Spleen (tissue), 11 donors: ENCODE measurements at regions not wholly inside any gene's neighbourhood (a gene's known extent, or its start where the extent isn't known, plus 50 kb on each side); places are given as distances from the start of the nearest gene placed in this dataset.

Experiments
- DNase-seq: peaks from one replicate; pipeline ENCODE4 v3.0.0-alpha.2; 2020
- H3K27ac ChIP-seq, 8 donors: fragments of 200-600 bp; sonication (generic) in 7 of 8; 1 replicate in 4 of 8; 2 replicates in 4 of 8; pipeline versions ENCODE4 v1.5.0 to v1.8.0; 2016 to 2021; ENCODE audit warnings: inconsistent platforms in 4 of 8, mild to moderate bottlenecking in 4 of 8, moderate library complexity in 1 of 8
- H3K27me3 ChIP-seq, 7 donors: fragments of 200-600 bp; sonication (generic) in 6 of 7; replicated peaks in 1 of 7; 1 replicate in 4 of 7; 2 replicates in 3 of 7; pipeline versions ENCODE4 v1.5.0 to v1.8.0; 2016 to 2021; ENCODE audit warnings: inconsistent platforms in 3 of 7, mild to moderate bottlenecking in 1 of 7
- H3K36me3 ChIP-seq, 6 donors: fragments of 200-600 bp; sonication (generic) in 5 of 6; 1 replicate in 4 of 6; 2 replicates in 2 of 6; pipeline versions ENCODE4 v1.5.0 to v1.8.0; 2016 to 2021; ENCODE audit warnings: inconsistent platforms in 2 of 6
- H3K4me1 ChIP-seq, 6 donors: fragments of 200-600 bp; sonication (generic) in 5 of 6; 1 replicate in 3 of 6; 2 replicates in 3 of 6; pipeline versions ENCODE4 v1.5.0 to v1.8.0; 2016 to 2021; ENCODE audit warnings: inconsistent platforms in 3 of 6
- H3K4me3 ChIP-seq, 8 donors: fragments of 200-600 bp; sonication (generic) in 7 of 8; 1 replicate in 4 of 8; 2 replicates in 4 of 8; pipeline versions ENCODE4 v1.5.0 to v1.8.0; 2016 to 2021; ENCODE audit warnings: inconsistent platforms in 4 of 8, mild to moderate bottlenecking in 4 of 8, moderate library complexity in 2 of 8
- H3K9me3 ChIP-seq, 8 donors: fragments of 200-600 bp; sonication (generic) in 7 of 8; 1 replicate in 4 of 8; 2 replicates in 4 of 8; pipeline versions ENCODE4 v1.5.0 to v1.8.0; 2016 to 2021; ENCODE audit warnings: inconsistent platforms in 4 of 8
- CTCF ChIP-seq, 11 experiments: fragments of 200-600 bp in 7 of 11; fragments of 450-650 bp in 4 of 11; sonication (generic) in 4 of 11; IDR thresholded peaks in 8 of 11; conservative IDR thresholded peaks in 3 of 11; 1 replicate in 7 of 11; 2 replicates in 4 of 11; pipeline versions ENCODE4 v1.4.0 to v1.8.0; 2016 to 2021; ENCODE audit warnings: antibody characterized with exemption in 11 of 11, inconsistent platforms in 4 of 11, mild to moderate bottlenecking in 1 of 11
- POLR2A ChIP-seq, 3 donors: fragments of 450-650 bp; IDR thresholded peaks; one replicate each; pipeline ENCODE4 v1.5.1; 2017; ENCODE audit warnings: antibody characterized with exemption in 3 of 3, mild to moderate bottlenecking in 1 of 3
- POLR2AphosphoS5 ChIP-seq, 3 donors: sonication (generic); formaldehyde crosslinking; IDR thresholded peaks; one replicate each; pipeline ENCODE4 v1.5.1; 2017; ENCODE audit warnings: antibody characterized with exemption in 3 of 3
- WGBS, 5 donors: extraction: QIAGEN DNeasy Blood & Tissue Kit in 3 of 5; methylation state at CpG; one replicate each; pipeline versions ENCODE4 v1.1.5 to v1.1.7; 2013 to 2018; 5-methylcytosine and 5-hydroxymethylcytosine counted together
- intact Hi-C: fragments of 100-400 bp; cut with DNase I; formaldehyde crosslinking; loops from one replicate; pipeline ENCODE4 v1.15.0; 2023; ENCODE audit warnings: low total_unique reads
- donor health status: healthy with polysubstance abuse.
- donor health status: DM: no; HTN: no; CAD: no; lungs with moderate emphysema.
- donor health status: DM: no; HTN: no; CAD: no.
- donor health status: Bipolar disorder and iron deficiency.
- donor health status: healthy.
- donor health status: DM: no; HTN: no; CAD: no.
- donor health status: DM: yes; HTN: yes; CAD: no.

GRCh38 chr3:99393961-99394360, 244.4 kb upstream of the COL8A1 start:
- 70 to 86% (median 81%) methylated on average over 2 of the region's 2 CpGs for WGBS, 5 donors
- no peak for DNase-seq

GRCh38 chr3:99388780-99389179, 249.6 kb upstream of the COL8A1 start:
- Histone ChIP-seq H3K4me1 (no peaks in the 10 kb centered on the region), H3K27ac (no peak overlapping the region), H3K4me3 (no peak overlapping the region), H3K36me3 (no peaks in the 10 kb centered on the region), H3K27me3 (no peaks in the 10 kb centered on the region), H3K9me3 (no peaks in the 10 kb centered on the region)
- no peak for DNase-seq
- intact Hi-C loops, result no loop called here
- TF ChIP-seq CTCF (IDR thresholded peaks at IDR 0.05 in 8 of 11, conservative IDR thresholded peaks at IDR 0.05 in 3 of 11) (no peak), POLR2AphosphoS5 (IDR thresholded peaks at IDR 0.05) (no peak), POLR2A (IDR thresholded peaks at IDR 0.05) (no peak)

More at GRCh38 chr3:99393961-99394360, 244.4 kb upstream of the COL8A1 start:
- Histone ChIP-seq H3K36me3 (no peaks in the 10 kb centered on the region), H3K27me3 (no peaks in the 10 kb centered on the region), H3K27ac (no peak overlapping the region), H3K4me3 (no peak overlapping the region), H3K4me1 (no peaks in the 10 kb centered on the region), H3K9me3 (peaks cover 0 to 22% (median 13%) of the 10 kb centered on the region in 8 donors)
- intact Hi-C loops, result no loop called here
- no peak for TF ChIP-seq POLR2A (IDR thresholded peaks at IDR 0.05)
- TF ChIP-seq POLR2AphosphoS5 (IDR thresholded peaks at IDR 0.05), result no peak
- TF ChIP-seq CTCF (IDR thresholded peaks at IDR 0.05 in 8 of 11, conservative IDR thresholded peaks at IDR 0.05 in 3 of 11), result no peak

GRCh38 chr3:99384596-99384995, 253.8 kb upstream of the COL8A1 start:
- intact Hi-C loops, result no loop called here
- Histone ChIP-seq H3K4me1 (no peaks in the 10 kb centered on the region), H3K4me3 (no peak overlapping the region), H3K9me3 (peaks cover 0 to 16% (median 12%) of the 10 kb centered on the region in 8 donors), H3K27me3 (no peaks in the 10 kb centered on the region), H3K27ac (no peak overlapping the region), H3K36me3 (no peaks in the 10 kb centered on the region)
- DNase-seq, result no peak
- no peak for TF ChIP-seq CTCF (IDR thresholded peaks at IDR 0.05 in 8 of 11, conservative IDR thresholded peaks at IDR 0.05 in 3 of 11)
- TF ChIP-seq POLR2A (IDR thresholded peaks at IDR 0.05), result no peak
- TF ChIP-seq POLR2AphosphoS5 (IDR thresholded peaks at IDR 0.05), result no peak

GRCh38 chr3:99376926-99377325, 261.5 kb upstream of the COL8A1 start:
- no peak overlapping the region for H3K4me3 ChIP-seq
- peaks cover 0 to 29% (median 9%) of the 10 kb centered on the region in 8 donors for H3K9me3 ChIP-seq
- intact Hi-C loops, result no loop called here
- H3K27me3 ChIP-seq, result no peaks in the 10 kb centered on the region
- no peaks in the 10 kb centered on the region for H3K4me1 ChIP-seq
- DNase-seq, result no peak
- WGBS, 5 donors, result 75 to 86% (median 78%) methylated on average over 3 of the region's 3 CpGs
- H3K36me3 ChIP-seq, result no peaks in the 10 kb centered on the region
- no peak for TF ChIP-seq POLR2A (IDR thresholded peaks at IDR 0.05)
- no peak for TF ChIP-seq POLR2AphosphoS5 (IDR thresholded peaks at IDR 0.05)
- no peak for TF ChIP-seq CTCF (IDR thresholded peaks at IDR 0.05 in 8 of 11, conservative IDR thresholded peaks at IDR 0.05 in 3 of 11)
- H3K27ac ChIP-seq, result no peak overlapping the region
